ENCODE measurements at regions not wholly inside any gene's neighbourhood (a gene's known extent, or its start where the extent isn't known, plus 50 kb on each side); places are given as distances from the start of the nearest gene placed in this dataset.

GRCh38 chr1:239884796-239885195 lies 206.9 kb upstream of the FMN2 start:
- CTCF ChIA-PET (ENCODE audit: partially characterized antibody), result no interaction called here
- H3K23ac ChIP-seq (ENCODE audit: insufficient read length), result no peak overlapping the region

More at GRCh38 chr1:239884796-239885195, 206.9 kb upstream of the FMN2 start:
- FAIRE-seq (no peak), DNase-seq (ENCODE audit: low read depth in 1 of 2, low spot score in 2 of 2) (no peak)
- no peak overlapping the region for H2AFZ ChIP-seq (ENCODE audit: low read length)
- no peak overlapping the region for H3K18ac ChIP-seq (ENCODE audit: extremely low read depth, low read length)
- H3K56ac ChIP-seq (replicated peaks; ENCODE audit: insufficient read length, low read depth, low read length), result no peak overlapping the region
- H4K91ac ChIP-seq (replicated peaks; ENCODE audit: insufficient read length, low read length), result no peak overlapping the region
- H3K79me2 ChIP-seq (ENCODE audit: control insufficient read depth in 1 of 2, insufficient read depth in 2 of 2, low read length in 2 of 2), result no peaks in the 10 kb centered on the region
- H2BK15ac ChIP-seq (ENCODE audit: low read length), result no peak overlapping the region
- WGBS, 2 experiments (ENCODE audit: extremely low coverage in 1 of 2, insufficient coverage in 1 of 2, insufficient read length in 1 of 2, insufficient replicate concordance in 2 of 2, low coverage in 1 of 2, low lambda C conversion rate in 2 of 2, missing lambda C conversion rate in 1 of 2), result 94% methylated on average over 4 of the region's 4 CpGs; no CpG with 5 or more reads in 1 of the 2 experiments
- no peak overlapping the region for H3K4ac ChIP-seq (replicated peaks; ENCODE audit: insufficient read length, low read depth, low read length)
- no peak overlapping the region for H2BK120ac ChIP-seq (replicated peaks; ENCODE audit: low read depth, low read length)
- H3K27me3 ChIP-seq (replicated peaks in 1 of 4; ENCODE audit: control insufficient read depth in 3 of 4, extremely low read depth in 1 of 4, insufficient read depth in 3 of 4, low read length in 3 of 4), result no peaks in the 10 kb centered on the region
- H3K79me1 ChIP-seq (ENCODE audit: low read depth, low read length), result no peaks in the 10 kb centered on the region
- H2BK5ac ChIP-seq (ENCODE audit: low read depth, low read length), result no peak overlapping the region
- H2BK12ac ChIP-seq (ENCODE audit: low read depth, low read length), result no peak overlapping the region
- no peak overlapping the region for H3K9ac ChIP-seq (replicated peaks in 1 of 4; ENCODE audit: extremely low read depth in 1 of 4, low read depth in 3 of 4, low read length in 3 of 4)
- H3K4me2 ChIP-seq (ENCODE audit: insufficient read depth in 1 of 2, low read depth in 2 of 2, low read length in 2 of 2), result no peak overlapping the region
- H3K27ac ChIP-seq (ENCODE audit: low read depth, low read length), result no peak overlapping the region
- H4K5ac ChIP-seq (ENCODE audit: insufficient read length, low read depth, low read length), result no peak overlapping the region
- TF ChIP-seq JUN (IDR thresholded peaks at IDR 0.05; ENCODE audit: low read depth, low read length), result no peak
- TF ChIP-seq RBBP5 (IDR thresholded peaks at IDR 0.05; ENCODE audit: borderline replicate concordance, low read depth, low read length), result no peak
- no peak for TF ChIP-seq EP300 (IDR thresholded peaks at IDR 0.05; ENCODE audit: borderline replicate concordance in 1 of 2, low read depth in 2 of 2, low read length in 2 of 2)
- TF ChIP-seq TBP (IDR thresholded peaks at IDR 0.05; ENCODE audit: low read depth, low read length), result no peak
- no peak for TF ChIP-seq SRF (IDR thresholded peaks at IDR 0.05; ENCODE audit: low read depth, low read length)
- TF ChIP-seq TAF7 (optimal IDR thresholded peaks at IDR 0.05; ENCODE audit: borderline replicate concordance, low read depth, low read length), result no peak
- no peak for TF ChIP-seq FOSL1 (IDR thresholded peaks at IDR 0.05; ENCODE audit: insufficient read depth, low read depth, low read length)
- no peak for TF ChIP-seq ASH2L (IDR thresholded peaks at IDR 0.05; ENCODE audit: low read length)
- no peak for TF ChIP-seq HDAC6 (IDR thresholded peaks at IDR 0.05; ENCODE audit: low read depth, low read length)
- no peak for TF ChIP-seq E2F6 (IDR thresholded peaks at IDR 0.05)
- no peak for TF ChIP-seq SUZ12 (IDR thresholded peaks at IDR 0.05; ENCODE audit: low read length)
- no peaks in the 10 kb centered on the region for H4K20me1 ChIP-seq (replicated peaks in 1 of 2; ENCODE audit: control insufficient read depth in 1 of 2, insufficient read depth in 2 of 2, low read length in 2 of 2)
- H3K23me2 ChIP-seq (ENCODE audit: low read depth, low read length), result no peaks in the 10 kb centered on the region; the same call in 1 of the 2 replicates
- H3K14ac ChIP-seq (ENCODE audit: insufficient read length), result no peak overlapping the region
- POLR2A ChIA-PET (ENCODE audit: partially characterized antibody), result no interaction called here
- no peak overlapping the region for H3K4me3 ChIP-seq (ENCODE audit: extremely low read depth in 1 of 4, insufficient read depth in 2 of 4, low read depth in 3 of 4, low read length in 4 of 4)
- no peak overlapping the region for H2AK5ac ChIP-seq (ENCODE audit: low read depth, low read length)
- no peak overlapping the region for H2BK20ac ChIP-seq (ENCODE audit: low read length)
- H3K9me3 ChIP-seq (ENCODE audit: insufficient read depth in 2 of 2, low read depth in 1 of 2, low read length in 1 of 2), result no peaks in the 10 kb centered on the region
- H4K8ac ChIP-seq (ENCODE audit: extremely low read depth, insufficient read depth, low read length), result no peak overlapping the region
- peaks cover 0 to 8% (median 4%) of the 10 kb centered on the region in 4 experiments; a peak in 4 of 7 replicates for H3K4me1 ChIP-seq (replicated peaks in 1 of 4; ENCODE audit: control insufficient read depth in 3 of 4, insufficient read depth in 4 of 4, low read length in 3 of 4)
- H3K36me3 ChIP-seq (ENCODE audit: control insufficient read depth in 2 of 4, insufficient read depth in 4 of 4, low read length in 3 of 4), result no peaks in the 10 kb centered on the region

Data from H1 (cell line).